SK-N-SH (cell line): ENCODE measurements at regions not wholly inside any gene's neighbourhood (a gene's known extent, or its start where the extent isn't known, plus 50 kb on each side); places are given as distances from the start of the nearest gene placed in this dataset.

Experiments
- CTCF ChIA-PET: fragments of 300-600, 350-600 bp; formaldehyde crosslinking; extraction: SDS; loops from one replicate; lab custom pipeline; 2021; lab: Yijun Ruan, JAX
- POLR2A ChIA-PET: fragments of 350-600 bp; sonication (Branson Sonifier 250); formaldehyde crosslinking; extraction: SDS; loops from one replicate; lab custom pipeline; 2020; ENCODE audit warnings: antibody characterized with exemption, inconsistent platforms; lab: Yijun Ruan, JAX
- DNase-seq: peaks from one replicate; pipeline ENCODE4 v3.0.0; 2012
- H2AFZ ChIP-seq: fragments of 200-600 bp; sonication (generic); 2 replicates; pipeline ENCODE4 v1.8.1; 2016; ENCODE audit warnings: antibody characterized with exemption, mild to moderate bottlenecking, low read depth
- H3F3A ChIP-seq: fragments of 200-600 bp; sonication (generic); replicated peaks from 2 replicates; pipeline ENCODE3; 2016; ENCODE audit warnings: antibody characterized with exemption, mild to moderate bottlenecking; ENCODE audit not compliant: insufficient read depth
- H3K27ac ChIP-seq, 2 experiments: fragments of 200-500 bp in 1 of 2; fragments of 200-600 bp in 1 of 2; sonication (Bioruptor generic) in 1 of 2; sonication (generic), shearing (Covaris generic) in 1 of 2; 2 replicates each; pipeline versions ENCODE4 v1.5.1 to v1.6.1; 2014 to 2016; ENCODE audit warnings: low read depth in 2 of 2, inconsistent platforms in 1 of 2, low read length in 1 of 2, mild to moderate bottlenecking in 1 of 2, mixed read lengths in 1 of 2
- H3K27me3 ChIP-seq: fragments of 200-600 bp; sonication (generic), shearing (Covaris generic); 2 replicates; pipeline ENCODE4 v1.6.1; 2016; ENCODE audit warnings: mixed run types; ENCODE audit not compliant: insufficient read depth
- H3K36me3 ChIP-seq, 2 experiments: fragments of 200-500 bp in 1 of 2; fragments of 200-600 bp in 1 of 2; sonication (Bioruptor generic) in 1 of 2; sonication (generic) in 1 of 2; replicated peaks in 1 of 2; 2 replicates each; pipeline versions ENCODE3 to v1.5.1; 2014 to 2016; ENCODE audit warnings: low read length in 1 of 2, mild to moderate bottlenecking in 1 of 2; ENCODE audit not compliant: insufficient read depth in 2 of 2, control insufficient read depth in 1 of 2
- H3K4me1 ChIP-seq, 2 experiments: fragments of 200-500 bp in 1 of 2; fragments of 200-600 bp in 1 of 2; sonication (Bioruptor generic) in 1 of 2; sonication (generic), shearing (Covaris generic) in 1 of 2; 2 replicates each; pipeline versions ENCODE4 v1.5.1 to v1.6.1; 2014 to 2016; ENCODE audit warnings: low read depth in 1 of 2, low read length in 1 of 2, mixed run types in 1 of 2; ENCODE audit not compliant: insufficient read depth in 2 of 2, control insufficient read depth in 1 of 2
- H3K4me2 ChIP-seq: fragments of 200-600 bp; sonication (generic), shearing (Covaris generic); 2 replicates; pipeline ENCODE4 v1.6.1; 2017; ENCODE audit warnings: mixed run types
- H3K4me3 ChIP-seq, 2 experiments: fragments of 200-500 bp in 1 of 2; fragments of 200-600 bp in 1 of 2; sonication (Bioruptor generic) in 1 of 2; sonication (generic), shearing (Covaris generic) in 1 of 2; 2 replicates each; pipeline versions ENCODE4 v1.5.1 to v1.8.1; 2014 to 2016; ENCODE audit warnings: low read depth in 2 of 2, inconsistent platforms in 1 of 2, low read length in 1 of 2, mild to moderate bottlenecking in 1 of 2, mixed read lengths in 1 of 2, moderate library complexity in 1 of 2
- H3K79me2 ChIP-seq: fragments of 200-600 bp; sonication (generic); 2 replicates; pipeline ENCODE4 v1.8.1; 2017; ENCODE audit warnings: mild to moderate bottlenecking; ENCODE audit not compliant: insufficient read depth
- H3K9ac ChIP-seq: fragments of 200-600 bp; sonication (generic); 2 replicates; pipeline ENCODE4 v1.6.1; 2017; ENCODE audit warnings: mixed run types
- H3K9me2 ChIP-seq: fragments of 200-600 bp; sonication (generic); 2 replicates; pipeline ENCODE4 v1.6.1; 2017; ENCODE audit warnings: mixed run types
- H3K9me3 ChIP-seq: fragments of 200-600 bp; sonication (generic); 2 replicates; pipeline ENCODE4 v1.6.1; 2017; ENCODE audit warnings: mixed run types, mild to moderate bottlenecking, moderate library complexity
- H4K20me1 ChIP-seq: fragments of 200-600 bp; sonication (generic); 2 replicates; pipeline ENCODE4 v1.6.1; 2017; ENCODE audit warnings: mild to moderate bottlenecking, mixed run types; ENCODE audit not compliant: insufficient read depth
- CHD2 ChIP-seq: fragments of 150-350 bp; IDR thresholded peaks from 2 replicates; pipeline ENCODE4 v1.6.1; 2018; ENCODE audit warnings: low read length; ENCODE audit not compliant: partially characterized antibody
- FOSL2 ChIP-seq: IDR thresholded peaks from 2 replicates; pipeline ENCODE4 v1.4.0; 2012; ENCODE audit warnings: low read depth, mild to moderate bottlenecking, moderate library complexity, borderline replicate concordance
- FOXJ3 ChIP-seq: sonication (generic); formaldehyde crosslinking; IDR thresholded peaks from 2 replicates; pipeline ENCODE4 v1.5.1; 2020; ENCODE audit warnings: mild to moderate bottlenecking, missing genetic modification reagents
- GABPA ChIP-seq: IDR thresholded peaks from 2 replicates; pipeline ENCODE4 v1.4.0; 2012; ENCODE audit warnings: low read depth, mild to moderate bottlenecking
- IRF3 ChIP-seq: fragments of 150-350 bp; IDR thresholded peaks from 2 replicates; pipeline ENCODE4 v1.6.1; 2016; ENCODE audit warnings: mild to moderate bottlenecking, low read depth, low read length
- JUND ChIP-seq: IDR thresholded peaks from 2 replicates; pipeline ENCODE4 v1.4.0; 2012
- MAX ChIP-seq: IDR thresholded peaks from 2 replicates; pipeline ENCODE4 v1.4.0; 2012; ENCODE audit warnings: low read depth
- MEF2A ChIP-seq: IDR thresholded peaks from 2 replicates; pipeline ENCODE4 v1.4.0; 2012; ENCODE audit warnings: low read depth, borderline replicate concordance
- MXI1 ChIP-seq: IDR thresholded peaks from 2 replicates; pipeline ENCODE4 v1.6.1; 2012; ENCODE audit warnings: mild to moderate bottlenecking, low read depth, low read length, improper control_type of control experiment
- NFIC ChIP-seq: IDR thresholded peaks from 2 replicates; pipeline ENCODE4 v1.4.0; 2012; ENCODE audit warnings: borderline replicate concordance
- NRF1 ChIP-seq: IDR thresholded peaks from 2 replicates; pipeline ENCODE4 v1.6.1; 2012; ENCODE audit warnings: low read depth, mild to moderate bottlenecking, low read length
- RFX5 ChIP-seq: IDR thresholded peaks from 2 replicates; pipeline ENCODE4 v1.6.1; 2012; ENCODE audit warnings: mild to moderate bottlenecking, improper control_type of control experiment, low read length
- SMC3 ChIP-seq: IDR thresholded peaks from 2 replicates; pipeline ENCODE4 v1.6.1; 2012; ENCODE audit warnings: low read depth, low read length, improper control_type of control experiment
- TAF1 ChIP-seq: IDR thresholded peaks from 2 replicates; pipeline ENCODE4 v1.6.1; 2012; ENCODE audit warnings: low read depth, mild to moderate bottlenecking, low read length, moderate library complexity, borderline replicate concordance
- TCF12 ChIP-seq: IDR thresholded peaks from 2 replicates; pipeline ENCODE4 v1.4.0; 2012
- TEAD4 ChIP-seq: IDR thresholded peaks from 2 replicates; pipeline ENCODE4 v1.4.0; 2012; ENCODE audit warnings: mild to moderate bottlenecking, borderline replicate concordance; ENCODE audit not compliant: insufficient read depth
- USF1 ChIP-seq: IDR thresholded peaks from 2 replicates; pipeline ENCODE4 v1.4.0; 2012; ENCODE audit warnings: low read depth, borderline replicate concordance
- USF2 ChIP-seq: fragments of 150-350 bp; IDR thresholded peaks from 2 replicates; pipeline ENCODE4 v1.6.1; 2017; ENCODE audit warnings: antibody characterized with exemption, low read length, low read depth, borderline replicate concordance
- YY1 ChIP-seq: IDR thresholded peaks from 2 replicates; pipeline ENCODE4 v1.4.0; 2012; ENCODE audit warnings: low read depth, mild to moderate bottlenecking
- WGBS: methylation state at CpG from one replicate; pipeline ENCODE4 v1.1.6; 2017; ENCODE audit warnings: low lambda C conversion rate; 5-methylcytosine and 5-hydroxymethylcytosine counted together

- TF ChIP-seq USF2 (no peak), MXI1 (no peak)
Measured at GRCh38 chr10:21130108-21130507, 233.0 kb upstream of the NEBL start (continued).

- no peaks in the 10 kb centered on the region for H3K27me3 ChIP-seq
- H3K4me1 ChIP-seq = peaks cover 0 to 2% of the 10 kb centered on the region in 2 experiments; a peak in 1 of 4 replicates
- 75% methylated on average over 9 of the region's 10 CpGs for WGBS
- no peaks in the 10 kb centered on the region for H3F3A ChIP-seq
- no peak overlapping the region for H3K4me3 ChIP-seq
- POLR2A ChIA-PET = no interaction called here
- H3K79me2 ChIP-seq = no peaks in the 10 kb centered on the region
- no peaks in the 10 kb centered on the region for H3K36me3 ChIP-seq
- H3K27ac ChIP-seq = no peak overlapping the region
- no peak for TF ChIP-seq IRF3
- TF ChIP-seq YY1 = no peak
- no peak for TF ChIP-seq FOXJ3 (CRISPR knock-in tag)
- no peak for TF ChIP-seq NRF1
- no peak for TF ChIP-seq GABPA
- TF ChIP-seq NFIC = no peak
- TF ChIP-seq TAF1 = no peak
- no peak for TF ChIP-seq TCF12
- TF ChIP-seq FOSL2 = no peak
- no peak for TF ChIP-seq USF1
- no peak for TF ChIP-seq JUND
- no peak for TF ChIP-seq CHD2
- TF ChIP-seq MXI1 = no peak
- TF ChIP-seq RFX5 = no peak
- TF ChIP-seq MAX = no peak
- TF ChIP-seq MEF2A = no peak
- TF ChIP-seq SMC3 = no peak
- TF ChIP-seq TEAD4 = no peak
- TF ChIP-seq, all 33 proteins: peak for 0
- no peak overlapping the region for H2AFZ ChIP-seq
- 0 out of 2 replicates have a peak, but pooled peaks cover 3% of the 10 kb centered on the region for H3K9me3 ChIP-seq
- no peaks in the 10 kb centered on the region for H4K20me1 ChIP-seq
- no peak overlapping the region for H3K4me2 ChIP-seq
- CTCF ChIA-PET = no interaction called here
- no peak overlapping the region for H3K9ac ChIP-seq
- no peak for DNase-seq
- no peaks in the 10 kb centered on the region for H3K9me2 ChIP-seq
Measured at GRCh38 chr10:21125471-21126228, 228.5 kb upstream of the NEBL start.
